Ovary (tissue), 7 donors: ENCODE measurements at regions not wholly inside any gene's neighbourhood (a gene's known extent, or its start where the extent isn't known, plus 50 kb on each side); places are given as distances from the start of the nearest gene placed in this dataset.
"Not testable (repeated sequence)": the region's sequence is repeated elsewhere in the genome, so short reads cannot be mapped to it uniquely, and the experiment has no call there.

Source experiments
- DNase-seq, 5 donors: peaks; one replicate each; pipeline ENCODE4 v3.0.0-alpha.2; 2019 to 2020
- H3K27ac ChIP-seq, 2 donors: fragments of 200-600 bp; one replicate each; pipeline versions ENCODE4 v1.5.1 to v1.8.0; 2019 to 2022
- H3K27me3 ChIP-seq: fragments of 200-600 bp; one replicate; pipeline ENCODE4 v1.8.0; 2022
- H3K36me3 ChIP-seq: fragments of 200-600 bp; sonication (generic); one replicate; pipeline ENCODE4 v1.5.1; 2019
- H3K4me1 ChIP-seq: one replicate; pipeline ENCODE4 v1.8.1; 2013; ENCODE audit warnings: mild to moderate bottlenecking, moderate library complexity; ENCODE audit not compliant: insufficient read depth
- H3K4me3 ChIP-seq: fragments of 200-600 bp; sonication (generic); one replicate; pipeline ENCODE4 v1.5.1; 2017
- H3K9me3 ChIP-seq, 2 donors: fragments of 200-600 bp in 1 of 2; sonication (generic) in 1 of 2; one replicate each; pipeline versions ENCODE4 v1.5.1 to v1.8.1; 2013 to 2019; ENCODE audit warnings: mild to moderate bottlenecking in 1 of 2, moderate library complexity in 1 of 2
- CTCF ChIP-seq, 3 donors: fragments of 450-650 bp in 2 of 3; fragments of 200-600 bp in 1 of 3; IDR thresholded peaks; one replicate each; pipeline versions ENCODE4 v1.5.1 to v1.8.0; 2016 to 2022; ENCODE audit warnings: antibody characterized with exemption in 3 of 3, mild to moderate bottlenecking in 1 of 3
- EP300 ChIP-seq: sonication (generic); formaldehyde crosslinking; IDR thresholded peaks from one replicate; pipeline ENCODE4 v1.6.1; 2017; ENCODE audit warnings: antibody characterized with exemption
- POLR2A ChIP-seq: fragments of 450-650 bp; IDR thresholded peaks from one replicate; pipeline ENCODE4 v1.6.1; 2017; ENCODE audit warnings: antibody characterized with exemption, mild to moderate bottlenecking, moderate library complexity
- WGBS, 3 donors: extraction: QIAGEN DNeasy Blood & Tissue Kit in 1 of 3; methylation state at CpG; one replicate each; pipeline versions ENCODE4 v1.1.5 to v1.1.7; 2013 to 2017; 5-methylcytosine and 5-hydroxymethylcytosine counted together
- intact Hi-C, 4 donors: fragments of 100-400 bp; cut with DNase I; formaldehyde crosslinking; loops; one replicate each; pipeline versions ENCODE4 v1.11.0 to v1.15.1; 2022 to 2023
- donor health status: DM: no; HTN: no; CAD: no; lungs with moderate emphysema.
- donor health status: DM: no; HTN: no; CAD: no.
- donor health status: Bipolar disorder and iron deficiency.
- donor health status: DM: no; HTN: no; CAD: no.
- donor health status: DM: yes; HTN: yes; CAD: no.

GRCh38 chr3:171915275-171915674 lies 72.1 kb downstream of the TMEM212 start:
- H3K9me3 ChIP-seq = no peaks in the 10 kb centered on the region

GRCh38 chr3:171916888-171917287 lies 73.7 kb downstream of the TMEM212 start:
- H3K27ac ChIP-seq = no peak overlapping the region
- intact Hi-C loops = no loop called here
- no peaks in the 10 kb centered on the region for H3K4me1 ChIP-seq
- TF ChIP-seq EP300 (no peak), POLR2A (no peak), CTCF (IDR thresholded peaks at IDR 0.05) (no peak)
- DNase-seq = no peak
- H3K9me3 ChIP-seq = no peaks in the 10 kb centered on the region
- H3K27me3 ChIP-seq = no peaks in the 10 kb centered on the region
- WGBS, 3 donors = 88 to 93% (median 91%) methylated on average over 3 of the region's 3 CpGs
- H3K36me3 ChIP-seq = no peaks in the 10 kb centered on the region
- no peak overlapping the region for H3K4me3 ChIP-seq

More at GRCh38 chr3:171915275-171915674, 72.1 kb downstream of the TMEM212 start:
- H3K27ac ChIP-seq = no peak overlapping the region
- WGBS, 3 donors = 22 to 34% (median 29%) methylated on average over 1 of the region's 1 CpG
- H3K36me3 ChIP-seq = no peaks in the 10 kb centered on the region
- H3K4me1 ChIP-seq = no peaks in the 10 kb centered on the region
- TF ChIP-seq EP300 (no peak), CTCF (IDR thresholded peaks at IDR 0.05) (no peak), POLR2A (no peak)
- no peaks in the 10 kb centered on the region for H3K27me3 ChIP-seq
- no peak for DNase-seq
- H3K4me3 ChIP-seq = no peak overlapping the region
- intact Hi-C loops = no loop called here

GRCh38 chr3:171922629-171923028 lies 79.5 kb downstream of the TMEM212 start:
- WGBS, 3 donors = 66 to 90% (median 79%) methylated on average over 1 of the region's 1 CpG
- H3K27me3 ChIP-seq, H3K9me3 ChIP-seq, H3K4me3 ChIP-seq, H3K36me3 ChIP-seq, DNase-seq, intact Hi-C loops, H3K27ac ChIP-seq, H3K4me1 ChIP-seq: not testable (repeated sequence)

- WGBS, 3 donors = 89 to 92% (median 92%) methylated on average over 2 of the region's 2 CpGs
- H3K4me1 ChIP-seq, H3K27ac ChIP-seq, H3K27me3 ChIP-seq, H3K9me3 ChIP-seq, H3K36me3 ChIP-seq, DNase-seq, H3K4me3 ChIP-seq, intact Hi-C loops: not testable (repeated sequence)
Observed at GRCh38 chr3:171923668-171924067, 80.5 kb downstream of the TMEM212 start.

- H3K27me3 ChIP-seq, H3K4me1 ChIP-seq, H3K36me3 ChIP-seq, H3K4me3 ChIP-seq, H3K27ac ChIP-seq, DNase-seq, intact Hi-C loops, H3K9me3 ChIP-seq: not testable (repeated sequence)
- 85 to 87% (median 87%) methylated on average over 1 of the region's 1 CpG for whole genome bisulfite sequencing, 3 donors
Observed at GRCh38 chr3:171924864-171925263, 81.7 kb downstream of the TMEM212 start.

GRCh38 chr3:171932153-171932611 lies 89.0 kb downstream of the TMEM212 start:
- Histone ChIP-seq H3K27me3 (no peaks in the 10 kb centered on the region), H3K9me3 (no peaks in the 10 kb centered on the region), H3K4me1 (no peaks in the 10 kb centered on the region), H3K36me3 (no peaks in the 10 kb centered on the region), H3K4me3 (no peak overlapping the region), H3K27ac (no peak overlapping the region)
- intact Hi-C loops = no loop called here
- no peak for DNase-seq
- TF ChIP-seq POLR2A (no peak), EP300 (no peak), CTCF (IDR thresholded peaks at IDR 0.05) (no peak)
- 86 to 88% (median 88%) methylated on average over 10 of the region's 10 CpGs for WGBS, 3 donors
